Spleen (tissue), 7 donors: ENCODE measurements at regions not wholly inside any gene's neighbourhood (a gene's known extent, or its start where the extent isn't known, plus 50 kb on each side); places are given as distances from the start of the nearest gene placed in this dataset.

Experiments used
- CTCF ChIP-seq, 11 experiments: fragments of 200-600 bp in 7 of 11; fragments of 450-650 bp in 4 of 11; sonication (generic) in 4 of 11; IDR thresholded peaks in 8 of 11; conservative IDR thresholded peaks in 3 of 11; 1 replicate in 7 of 11; 2 replicates in 4 of 11; pipeline versions ENCODE4 v1.4.0 to v1.8.0; 2016 to 2021; ENCODE audit warnings: antibody characterized with exemption in 11 of 11, inconsistent platforms in 4 of 11, mild to moderate bottlenecking in 1 of 11
- POLR2AphosphoS5 ChIP-seq, 3 donors: sonication (generic); formaldehyde crosslinking; IDR thresholded peaks; one replicate each; pipeline ENCODE4 v1.5.1; 2017; ENCODE audit warnings: antibody characterized with exemption in 3 of 3
- donor health status: DM: no; HTN: no; CAD: no; lungs with moderate emphysema.
- donor health status: DM: no; HTN: no; CAD: no.
- donor health status: DM: no; HTN: no; CAD: no.

GRCh38 chr5:97576956-97577355, 393.9 kb upstream of the RIOK2 start:
- no peak for TF ChIP-seq CTCF (IDR thresholded peaks at IDR 0.05 in 8 of 11, conservative IDR thresholded peaks at IDR 0.05 in 3 of 11)
- no peak for TF ChIP-seq POLR2AphosphoS5 (IDR thresholded peaks at IDR 0.05)
